Astrocyte (in vitro differentiated cells and primary cell): ENCODE measurements at regions not wholly inside any gene's neighbourhood (a gene's known extent, or its start where the extent isn't known, plus 50 kb on each side); places are given as distances from the start of the nearest gene placed in this dataset.

Experiments
- CTCF ChIP-seq: IDR thresholded peaks from 2 replicates; pipeline ENCODE4 v1.5.1; 2011; ENCODE audit warnings: low read depth, mild to moderate bottlenecking, inconsistent platforms, low read length, moderate library complexity; ENCODE audit not compliant: insufficient read depth
- EZH2 ChIP-seq: IDR thresholded peaks from 2 replicates; pipeline ENCODE4 v1.6.1; 2012; ENCODE audit warnings: mild to moderate bottlenecking, low read length, inconsistent platforms; ENCODE audit not compliant: insufficient read depth

GRCh38 chrX:122626871-122627270, 557.2 kb upstream of the GRIA3 start:
- no peak for TF ChIP-seq EZH2
- TF ChIP-seq CTCF, result no peak
